WTC11 (cell line): ENCODE measurements at regions not wholly inside any gene's neighbourhood (a gene's known extent, or its start where the extent isn't known, plus 50 kb on each side); places are given as distances from the start of the nearest gene placed in this dataset.

ENCODE experiments used
- ATAC-seq: fragments of 200-7000 bp; cut with Tn5 transposase; 2 replicates; pipeline ENCODE4 v1.10.0; 2021; ENCODE audit warnings: mild to moderate bottlenecking, moderate library complexity
- CTCF ChIA-PET: fragments of 300-600 bp; sonication (Branson Sonifier 250); formaldehyde crosslinking; loops from one replicate; lab custom pipeline; 2021; ENCODE audit warnings: antibody characterized with exemption; lab: Charles Lee
- POLR2A ChIA-PET: fragments of 350-600 bp; sonication (Branson Sonifier 250); formaldehyde crosslinking; loops from one replicate; lab custom pipeline; 2021; ENCODE audit warnings: antibody characterized with exemption; lab: Charles Lee
- DNase-seq: peaks from one replicate; pipeline ENCODE4 v3.0.0; 2021; ENCODE audit warnings: low spot score
- H3K27ac Mint-ChIP-seq: 2 replicates; pipeline ENCODE4 v1.8.0; 2021; ENCODE audit warnings: mixed read lengths
- H3K27me3 Mint-ChIP-seq: 2 replicates; pipeline ENCODE4 v1.8.0; 2021; ENCODE audit warnings: low read depth, mild to moderate bottlenecking, moderate library complexity, mixed read lengths
- H3K36me3 Mint-ChIP-seq: 2 replicates; pipeline ENCODE4 v1.8.0; 2021; ENCODE audit warnings: mixed read lengths
- H3K4me1 Mint-ChIP-seq: 2 replicates; pipeline ENCODE4 v1.8.0; 2022; ENCODE audit warnings: mixed read lengths
- H3K4me3 Mint-ChIP-seq: 2 replicates; pipeline ENCODE4 v1.8.0; 2021; ENCODE audit warnings: mild to moderate bottlenecking, moderate library complexity, mixed read lengths
- H3K9me3 Mint-ChIP-seq: 2 replicates; pipeline ENCODE4 v1.8.0; 2021; ENCODE audit warnings: mixed read lengths
- CTCF ChIP-seq: fragments of 200-600 bp; IDR thresholded peaks from 2 replicates; pipeline ENCODE4 v1.8.0; 2022; ENCODE audit warnings: antibody characterized with exemption
- ESRRA ChIP-seq: sonication (generic); formaldehyde crosslinking; IDR thresholded peaks from 2 replicates; pipeline ENCODE4 v1.8.1; 2022; ENCODE audit warnings: mild to moderate bottlenecking, missing genetic modification reagents, borderline replicate concordance
- ETV6 ChIP-seq: sonication (generic); formaldehyde crosslinking; IDR thresholded peaks from 2 replicates; pipeline ENCODE4 v1.8.1; 2022; ENCODE audit warnings: mild to moderate bottlenecking, missing genetic modification reagents
- FOXK1 ChIP-seq: sonication (generic); formaldehyde crosslinking; IDR thresholded peaks from 2 replicates; pipeline ENCODE4 v1.8.0; 2022; ENCODE audit warnings: mild to moderate bottlenecking, moderate library complexity, missing genetic modification reagents
- GRHL2 ChIP-seq: fragments of 250-450 bp; sonication (Bioruptor Pico); IDR thresholded peaks from 2 replicates; pipeline ENCODE4 v1.8.0; 2022; ENCODE audit warnings: mild to moderate bottlenecking, moderate library complexity; ENCODE audit not compliant: insufficient replicate concordance, severe bottlenecking
- IRF1 ChIP-seq: sonication (generic); formaldehyde crosslinking; IDR thresholded peaks from 2 replicates; pipeline ENCODE4 v1.8.0; 2023; ENCODE audit warnings: missing genetic modification reagents
- JAZF1 ChIP-seq: fragments of 250-450 bp; sonication (Bioruptor Pico); IDR thresholded peaks from 2 replicates; pipeline ENCODE4 v1.9.0; 2021; ENCODE audit warnings: moderate library complexity, mild to moderate bottlenecking, inconsistent platforms
- KAT7 ChIP-seq: sonication (generic); formaldehyde crosslinking; IDR thresholded peaks from 2 replicates; pipeline ENCODE4 v1.8.1; 2023; ENCODE audit warnings: missing genetic modification reagents, mild to moderate bottlenecking, borderline replicate concordance
- MYBL2 ChIP-seq: sonication (generic); formaldehyde crosslinking; IDR thresholded peaks from 2 replicates; pipeline ENCODE4 v1.8.1; 2023; ENCODE audit warnings: mild to moderate bottlenecking, moderate library complexity, missing genetic modification reagents
- TCF7 ChIP-seq: sonication (generic); formaldehyde crosslinking; IDR thresholded peaks from 2 replicates; pipeline ENCODE4 v1.8.0; 2022; ENCODE audit warnings: mild to moderate bottlenecking, low read depth, missing genetic modification reagents, moderate library complexity
- ZBTB21 ChIP-seq: sonication (generic); formaldehyde crosslinking; IDR thresholded peaks from 2 replicates; pipeline ENCODE4 v1.8.1; 2023; ENCODE audit warnings: mild to moderate bottlenecking, missing genetic modification reagents, borderline replicate concordance
- ZNF138 ChIP-seq: sonication (generic); formaldehyde crosslinking; conservative IDR thresholded peaks from 2 replicates; pipeline ENCODE4 v1.8.1; 2022; ENCODE audit warnings: mild to moderate bottlenecking, moderate library complexity, missing genetic modification reagents
- ZNF425 ChIP-seq: fragments of 250-450 bp; sonication (Bioruptor Pico); conservative IDR thresholded peaks from 2 replicates; pipeline ENCODE4 v1.9.0; 2021; ENCODE audit warnings: mild to moderate bottlenecking
- ZNF671 ChIP-seq: fragments of 250-450 bp; sonication (Bioruptor Pico); IDR thresholded peaks from 2 replicates; pipeline ENCODE4 v1.8.0; 2021; ENCODE audit warnings: mild to moderate bottlenecking
- TF ChIP-seq, protein P1 (sequence below): fragments of 250-450 bp; sonication (Bioruptor Pico); IDR thresholded peaks from 2 replicates; pipeline ENCODE4 v1.9.0; 2021; ENCODE audit warnings: mild to moderate bottlenecking
- TF ChIP-seq, protein P2 (sequence below): fragments of 250-450 bp; sonication (Bioruptor Pico); IDR thresholded peaks from 2 replicates; pipeline ENCODE4 v1.9.0; 2021; ENCODE audit warnings: mild to moderate bottlenecking
- TF ChIP-seq, protein P3 (sequence below): sonication (generic); formaldehyde crosslinking; conservative IDR thresholded peaks from 2 replicates; pipeline ENCODE4 v1.8.1; 2023; ENCODE audit warnings: mild to moderate bottlenecking, low read depth, missing genetic modification reagents, moderate library complexity
- TF ChIP-seq, protein P4 (sequence below): sonication (generic); formaldehyde crosslinking; IDR thresholded peaks from 2 replicates; pipeline ENCODE4 v1.8.1; 2023; ENCODE audit warnings: mild to moderate bottlenecking, missing genetic modification reagents

- TF ChIP-seq, protein P1, sequence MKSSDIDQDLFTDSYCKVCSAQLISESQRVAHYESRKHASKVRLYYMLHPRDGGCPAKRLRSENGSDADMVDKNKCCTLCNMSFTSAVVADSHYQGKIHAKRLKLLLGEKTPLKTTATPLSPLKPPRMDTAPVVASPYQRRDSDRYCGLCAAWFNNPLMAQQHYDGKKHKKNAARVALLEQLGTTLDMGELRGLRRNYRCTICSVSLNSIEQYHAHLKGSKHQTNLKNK (CRISPR knock-in tag) = no peak
- TF ChIP-seq ZNF138 (CRISPR knock-in tag) (no peak), MYBL2 (CRISPR knock-in tag) (no peak)
- TF ChIP-seq, protein P2, sequence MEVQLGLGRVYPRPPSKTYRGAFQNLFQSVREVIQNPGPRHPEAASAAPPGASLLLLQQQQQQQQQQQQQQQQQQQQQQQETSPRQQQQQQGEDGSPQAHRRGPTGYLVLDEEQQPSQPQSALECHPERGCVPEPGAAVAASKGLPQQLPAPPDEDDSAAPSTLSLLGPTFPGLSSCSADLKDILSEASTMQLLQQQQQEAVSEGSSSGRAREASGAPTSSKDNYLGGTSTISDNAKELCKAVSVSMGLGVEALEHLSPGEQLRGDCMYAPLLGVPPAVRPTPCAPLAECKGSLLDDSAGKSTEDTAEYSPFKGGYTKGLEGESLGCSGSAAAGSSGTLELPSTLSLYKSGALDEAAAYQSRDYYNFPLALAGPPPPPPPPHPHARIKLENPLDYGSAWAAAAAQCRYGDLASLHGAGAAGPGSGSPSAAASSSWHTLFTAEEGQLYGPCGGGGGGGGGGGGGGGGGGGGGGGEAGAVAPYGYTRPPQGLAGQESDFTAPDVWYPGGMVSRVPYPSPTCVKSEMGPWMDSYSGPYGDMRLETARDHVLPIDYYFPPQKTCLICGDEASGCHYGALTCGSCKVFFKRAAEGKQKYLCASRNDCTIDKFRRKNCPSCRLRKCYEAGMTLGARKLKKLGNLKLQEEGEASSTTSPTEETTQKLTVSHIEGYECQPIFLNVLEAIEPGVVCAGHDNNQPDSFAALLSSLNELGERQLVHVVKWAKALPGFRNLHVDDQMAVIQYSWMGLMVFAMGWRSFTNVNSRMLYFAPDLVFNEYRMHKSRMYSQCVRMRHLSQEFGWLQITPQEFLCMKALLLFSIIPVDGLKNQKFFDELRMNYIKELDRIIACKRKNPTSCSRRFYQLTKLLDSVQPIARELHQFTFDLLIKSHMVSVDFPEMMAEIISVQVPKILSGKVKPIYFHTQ (CRISPR knock-in tag) = no peak
- TF ChIP-seq, protein P3, sequence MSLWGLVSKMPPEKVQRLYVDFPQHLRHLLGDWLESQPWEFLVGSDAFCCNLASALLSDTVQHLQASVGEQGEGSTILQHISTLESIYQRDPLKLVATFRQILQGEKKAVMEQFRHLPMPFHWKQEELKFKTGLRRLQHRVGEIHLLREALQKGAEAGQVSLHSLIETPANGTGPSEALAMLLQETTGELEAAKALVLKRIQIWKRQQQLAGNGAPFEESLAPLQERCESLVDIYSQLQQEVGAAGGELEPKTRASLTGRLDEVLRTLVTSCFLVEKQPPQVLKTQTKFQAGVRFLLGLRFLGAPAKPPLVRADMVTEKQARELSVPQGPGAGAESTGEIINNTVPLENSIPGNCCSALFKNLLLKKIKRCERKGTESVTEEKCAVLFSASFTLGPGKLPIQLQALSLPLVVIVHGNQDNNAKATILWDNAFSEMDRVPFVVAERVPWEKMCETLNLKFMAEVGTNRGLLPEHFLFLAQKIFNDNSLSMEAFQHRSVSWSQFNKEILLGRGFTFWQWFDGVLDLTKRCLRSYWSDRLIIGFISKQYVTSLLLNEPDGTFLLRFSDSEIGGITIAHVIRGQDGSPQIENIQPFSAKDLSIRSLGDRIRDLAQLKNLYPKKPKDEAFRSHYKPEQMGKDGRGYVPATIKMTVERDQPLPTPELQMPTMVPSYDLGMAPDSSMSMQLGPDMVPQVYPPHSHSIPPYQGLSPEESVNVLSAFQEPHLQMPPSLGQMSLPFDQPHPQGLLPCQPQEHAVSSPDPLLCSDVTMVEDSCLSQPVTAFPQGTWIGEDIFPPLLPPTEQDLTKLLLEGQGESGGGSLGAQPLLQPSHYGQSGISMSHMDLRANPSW (CRISPR knock-in tag) = no peak
- TF ChIP-seq, protein P4, sequence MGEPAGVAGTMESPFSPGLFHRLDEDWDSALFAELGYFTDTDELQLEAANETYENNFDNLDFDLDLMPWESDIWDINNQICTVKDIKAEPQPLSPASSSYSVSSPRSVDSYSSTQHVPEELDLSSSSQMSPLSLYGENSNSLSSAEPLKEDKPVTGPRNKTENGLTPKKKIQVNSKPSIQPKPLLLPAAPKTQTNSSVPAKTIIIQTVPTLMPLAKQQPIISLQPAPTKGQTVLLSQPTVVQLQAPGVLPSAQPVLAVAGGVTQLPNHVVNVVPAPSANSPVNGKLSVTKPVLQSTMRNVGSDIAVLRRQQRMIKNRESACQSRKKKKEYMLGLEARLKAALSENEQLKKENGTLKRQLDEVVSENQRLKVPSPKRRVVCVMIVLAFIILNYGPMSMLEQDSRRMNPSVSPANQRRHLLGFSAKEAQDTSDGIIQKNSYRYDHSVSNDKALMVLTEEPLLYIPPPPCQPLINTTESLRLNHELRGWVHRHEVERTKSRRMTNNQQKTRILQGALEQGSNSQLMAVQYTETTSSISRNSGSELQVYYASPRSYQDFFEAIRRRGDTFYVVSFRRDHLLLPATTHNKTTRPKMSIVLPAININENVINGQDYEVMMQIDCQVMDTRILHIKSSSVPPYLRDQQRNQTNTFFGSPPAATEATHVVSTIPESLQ (CRISPR knock-in tag) = no peak
Observed at GRCh38 chr10:128560406-128560805, 434.2 kb upstream of the MKI67 start (continued).

DNA sequence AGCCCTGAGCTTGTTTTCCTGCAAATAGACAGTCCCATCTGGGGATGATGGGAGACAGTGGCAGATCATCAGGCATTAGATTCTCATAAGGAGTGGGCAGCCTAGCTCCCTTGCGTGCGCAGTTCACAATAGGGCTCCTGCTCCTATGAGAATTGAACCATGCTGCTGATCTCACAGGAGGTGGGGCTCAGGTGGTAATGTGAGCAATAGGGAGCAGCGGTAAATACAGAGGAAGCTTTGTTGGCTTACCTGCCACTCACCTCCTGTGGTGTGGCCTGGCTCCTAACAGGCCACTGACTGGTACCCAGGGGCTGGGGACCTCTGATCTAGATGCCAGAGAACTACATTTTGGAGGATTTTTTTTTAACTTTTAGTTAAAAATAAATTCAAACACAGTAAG, 434.8 kb upstream of the MKI67 start:
- DNase-seq (no peak), ATAC-seq (no peak)
- ChIA-PET CTCF (no interaction called here), POLR2A (no interaction called here)
- H3K36me3 Mint-ChIP-seq = peaks cover 17% of the 10 kb centered on the region
- no peak overlapping the region for H3K27ac Mint-ChIP-seq
- no peak for TF ChIP-seq GRHL2
- TF ChIP-seq ZBTB21 (CRISPR knock-in tag) = no peak
- no peak for TF ChIP-seq CTCF
- TF ChIP-seq ZNF425 (CRISPR knock-in tag) = no peak
- no peak for TF ChIP-seq JAZF1 (CRISPR knock-in tag)
- TF ChIP-seq TCF7 (CRISPR knock-in tag) = no peak
- no peak for TF ChIP-seq KAT7
- TF ChIP-seq ZNF671 (CRISPR knock-in tag) = no peak
- no peak for TF ChIP-seq FOXK1 (CRISPR knock-in tag)
- no peak for TF ChIP-seq ESRRA (CRISPR knock-in tag)
- TF ChIP-seq IRF1 (CRISPR knock-in tag) = no peak
- TF ChIP-seq ETV6 = no peak
- H3K4me3 Mint-ChIP-seq = no peak overlapping the region
- peaks cover 3% of the 10 kb centered on the region; the same call in 1 of the 2 replicates for H3K27me3 Mint-ChIP-seq
- peaks cover 43% of the 10 kb centered on the region for H3K9me3 Mint-ChIP-seq
- H3K4me1 Mint-ChIP-seq = peaks cover 15% of the 10 kb centered on the region
